GM23248 (cell line): ENCODE measurements at regions not wholly inside any gene's neighbourhood (a gene's known extent, or its start where the extent isn't known, plus 50 kb on each side); places are given as distances from the start of the nearest gene placed in this dataset.

Experiments
- DNase-seq: peaks from one replicate; pipeline ENCODE4 v3.0.0-alpha.2; 2015
- H2AFZ ChIP-seq: fragments of 200-600 bp; sonication (generic); 2 replicates; pipeline ENCODE4 v1.6.1; 2016; ENCODE audit warnings: antibody characterized with exemption
- H3F3A ChIP-seq: fragments of 200-600 bp; sonication (generic); 2 replicates; pipeline ENCODE4 v1.6.1; 2016; ENCODE audit warnings: mild to moderate bottlenecking, antibody characterized with exemption, mixed run types; ENCODE audit not compliant: insufficient read depth
- H3K27ac ChIP-seq: fragments of 200-600 bp; sonication (generic); 2 replicates; pipeline ENCODE4 v1.5.1; 2016; ENCODE audit warnings: mild to moderate bottlenecking
- H3K27me3 ChIP-seq: fragments of 200-600 bp; sonication (generic); replicated peaks from 2 replicates; pipeline ENCODE4 v1.6.1; 2016; ENCODE audit warnings: mild to moderate bottlenecking; ENCODE audit not compliant: insufficient read depth
- H3K36me3 ChIP-seq: fragments of 200-600 bp; sonication (generic); 2 replicates; pipeline ENCODE4 v1.6.1; 2016; ENCODE audit warnings: low read depth, mild to moderate bottlenecking
- H3K4me1 ChIP-seq: fragments of 200-600 bp; sonication (generic); 2 replicates; pipeline ENCODE4 v1.6.1; 2016; ENCODE audit warnings: mild to moderate bottlenecking; ENCODE audit not compliant: insufficient read depth
- H3K4me2 ChIP-seq: fragments of 200-600 bp; sonication (generic); one replicate; pipeline ENCODE4 v1.6.1; 2016; ENCODE audit warnings: mild to moderate bottlenecking; ENCODE audit not compliant: unreplicated experiment
- H3K4me3 ChIP-seq: fragments of 200-600 bp; sonication (generic); 2 replicates; pipeline ENCODE4 v1.5.1; 2016; ENCODE audit warnings: mild to moderate bottlenecking
- H3K79me2 ChIP-seq: fragments of 200-600 bp; sonication (generic); 2 replicates; pipeline ENCODE4 v1.6.1; 2016; ENCODE audit warnings: mild to moderate bottlenecking; ENCODE audit not compliant: insufficient read depth
- H3K9ac ChIP-seq: fragments of 200-600 bp; sonication (generic); 2 replicates; pipeline ENCODE4 v1.6.1; 2016; ENCODE audit warnings: mild to moderate bottlenecking
- H3K9me2 ChIP-seq: fragments of 200-600 bp; sonication (generic); 2 replicates; pipeline ENCODE4 v1.6.1; 2016; ENCODE audit warnings: mixed run types, mild to moderate bottlenecking, moderate library complexity; ENCODE audit not compliant: insufficient read depth
- H3K9me3 ChIP-seq: fragments of 200-600 bp; sonication (generic); one replicate; pipeline ENCODE4 v1.6.1; 2017; ENCODE audit warnings: low read depth
- H4K20me1 ChIP-seq: fragments of 200-600 bp; sonication (generic); 2 replicates; pipeline ENCODE4 v1.6.0; 2016; ENCODE audit not compliant: insufficient read depth
- EZH2 ChIP-seq: fragments of 200-600 bp; sonication (generic); IDR thresholded peaks from 2 replicates; pipeline ENCODE4 v1.6.1; 2018; ENCODE audit warnings: antibody characterized with exemption, mild to moderate bottlenecking; ENCODE audit not compliant: insufficient read depth, poor library complexity, severe bottlenecking
- EZH2phosphoT487 ChIP-seq: fragments of 200-600 bp; sonication (generic); IDR thresholded peaks from 2 replicates; pipeline ENCODE4 v1.6.1; 2018; ENCODE audit warnings: antibody characterized with exemption, moderate library complexity, mild to moderate bottlenecking, low read depth; ENCODE audit not compliant: insufficient read depth
- WGBS, 2 experiments: methylation state at CpG; one replicate each; pipeline ENCODE4 v1.1.6; 2015 to 2017; ENCODE audit warnings: low lambda C conversion rate in 2 of 2, low coverage in 1 of 2; ENCODE audit errors: missing lambda C conversion rate in 2 of 2; 5-methylcytosine and 5-hydroxymethylcytosine counted together
- in situ Hi-C: fragments of 300-500 bp; cut with MboI; formaldehyde crosslinking; loops from 2 replicates; pipeline ENCODE4 v1.15.0; 2020

- Histone ChIP-seq H3K9me3 (no peaks in the 10 kb centered on the region), H3K27me3 (no peaks in the 10 kb centered on the region), H3K4me2 (no peak overlapping the region), H4K20me1 (no peaks in the 10 kb centered on the region), H3K27ac (no peak overlapping the region), H3K9me2 (no peaks in the 10 kb centered on the region), H3F3A (no peaks in the 10 kb centered on the region), H3K4me1 (no peaks in the 10 kb centered on the region), H3K79me2 (no peaks in the 10 kb centered on the region), H2AFZ (no peak overlapping the region), H3K4me3 (no peak overlapping the region), H3K36me3 (no peaks in the 10 kb centered on the region), H3K9ac (no peak overlapping the region)
- WGBS, 2 experiments: 34 to 50% methylated on average over 1 of the region's 1 CpG
- in situ Hi-C loops: no loop called here
- TF ChIP-seq EZH2 (no peak), EZH2phosphoT487 (no peak)
- no peak for DNase-seq
Observed at GRCh38 chr7:8827329-8827728, 393.9 kb downstream of the NXPH1 start.

- no peak for DNase-seq
- Histone ChIP-seq H3K79me2 (no peaks in the 10 kb centered on the region), H4K20me1 (no peaks in the 10 kb centered on the region), H3K27me3 (no peaks in the 10 kb centered on the region), H3K36me3 (no peaks in the 10 kb centered on the region), H3K9ac (no peak overlapping the region), H3K9me3 (no peaks in the 10 kb centered on the region), H2AFZ (no peak overlapping the region), H3K4me1 (no peaks in the 10 kb centered on the region), H3K4me3 (no peak overlapping the region), H3K4me2 (no peak overlapping the region), H3K9me2 (no peaks in the 10 kb centered on the region), H3F3A (no peaks in the 10 kb centered on the region), H3K27ac (no peak overlapping the region)
- no peak for TF ChIP-seq EZH2phosphoT487
- no peak for TF ChIP-seq EZH2
- 38 to 44% methylated on average over 4 of the region's 4 CpGs for WGBS, 2 experiments
- in situ Hi-C loops: no loop called here
Observed at GRCh38 chr7:8829100-8829499, 395.7 kb downstream of the NXPH1 start.

GRCh38 chr7:8831376-8831775, 398.0 kb downstream of the NXPH1 start:
- Histone ChIP-seq H3K4me3 (no peak overlapping the region), H3F3A (no peaks in the 10 kb centered on the region), H3K4me2 (no peak overlapping the region), H3K27me3 (no peaks in the 10 kb centered on the region), H3K9me2 (no peaks in the 10 kb centered on the region), H3K79me2 (no peaks in the 10 kb centered on the region), H3K27ac (no peak overlapping the region), H3K9me3 (no peaks in the 10 kb centered on the region), H3K36me3 (no peaks in the 10 kb centered on the region), H3K4me1 (no peaks in the 10 kb centered on the region), H4K20me1 (no peaks in the 10 kb centered on the region), H2AFZ (no peak overlapping the region), H3K9ac (no peak overlapping the region)
- WGBS, 2 experiments: 29 to 42% methylated on average over 4 of the region's 4 CpGs
- in situ Hi-C loops: no loop called here
- DNase-seq: no peak
- TF ChIP-seq EZH2phosphoT487: no peak
- no peak for TF ChIP-seq EZH2

GRCh38 chr7:8833355-8833754, 399.9 kb downstream of the NXPH1 start:
- no peaks in the 10 kb centered on the region for H3K9me2 ChIP-seq
- H3K36me3 ChIP-seq: no peaks in the 10 kb centered on the region
- H3K27ac ChIP-seq: no peak overlapping the region
- no peaks in the 10 kb centered on the region for H3K9me3 ChIP-seq
- no peaks in the 10 kb centered on the region for H3K27me3 ChIP-seq
- H3F3A ChIP-seq: no peaks in the 10 kb centered on the region
- in situ Hi-C loops: no loop called here
- no peaks in the 10 kb centered on the region for H3K4me1 ChIP-seq
- TF ChIP-seq EZH2phosphoT487: no peak
- TF ChIP-seq EZH2: no peak
- no peaks in the 10 kb centered on the region for H3K79me2 ChIP-seq
- no peaks in the 10 kb centered on the region for H4K20me1 ChIP-seq
- no peak for DNase-seq
- H3K4me3 ChIP-seq: no peak overlapping the region
- 38% methylated on average over 6 of the region's 6 CpGs for WGBS, 2 experiments
- no peak overlapping the region for H3K9ac ChIP-seq
- no peak overlapping the region for H3K4me2 ChIP-seq
- no peak overlapping the region for H2AFZ ChIP-seq

- H3K4me2 ChIP-seq: no peak overlapping the region
- peaks cover 3% of the 10 kb centered on the region for H3K9me3 ChIP-seq
- TF ChIP-seq EZH2: no peak
- TF ChIP-seq EZH2phosphoT487: no peak
- in situ Hi-C loops: no loop called here
- H4K20me1 ChIP-seq: no peaks in the 10 kb centered on the region
- no peaks in the 10 kb centered on the region for H3K27me3 ChIP-seq
- DNase-seq: no peak
- H3K9ac ChIP-seq: no peak overlapping the region
- H3F3A ChIP-seq: no peaks in the 10 kb centered on the region
- no peak overlapping the region for H3K4me3 ChIP-seq
- H3K36me3 ChIP-seq: no peaks in the 10 kb centered on the region
- H3K9me2 ChIP-seq: no peaks in the 10 kb centered on the region
- no peaks in the 10 kb centered on the region for H3K4me1 ChIP-seq
- no peak overlapping the region for H3K27ac ChIP-seq
- no peak overlapping the region for H2AFZ ChIP-seq
- no peaks in the 10 kb centered on the region for H3K79me2 ChIP-seq
Observed at GRCh38 chr7:8841171-8841570, 407.8 kb downstream of the NXPH1 start.
